ENCODE measurements at regions not wholly inside any gene's neighbourhood (a gene's known extent, or its start where the extent isn't known, plus 50 kb on each side); places are given as distances from the start of the nearest gene placed in this dataset.
A peak's percentile ranks its signal among the peaks of the same experiment; 100 is the strongest.

GRCh38 chr18:6558446-6559156 is 143.9 kb upstream of the L3MBTL4 start:
- no peak overlapping the region for H3K27ac ChIP-seq (ENCODE audit: low read length)
- DNase-seq (no peak), ATAC-seq (peak; percentile 23 to 45)
- no peaks in the 10 kb centered on the region for H3K27me3 ChIP-seq (ENCODE audit: control insufficient read depth, insufficient read depth)
- H3K4me3 ChIP-seq (ENCODE audit: low read length) = no peak overlapping the region
- intact Hi-C loops (cut with DNase I) = no loop called here
- no peaks in the 10 kb centered on the region for H3K9me3 ChIP-seq (ENCODE audit: control insufficient read depth, low read length)
- WGBS = 54% methylated on average over 7 of the region's 7 CpGs
- H3K4me1 ChIP-seq (ENCODE audit: control insufficient read depth, insufficient read depth, low read length) = no peaks in the 10 kb centered on the region

- Histone ChIP-seq H3K4me3 (ENCODE audit: low read length) (no peak overlapping the region), H3K9me3 (ENCODE audit: control insufficient read depth, low read length) (no peaks in the 10 kb centered on the region), H3K27me3 (ENCODE audit: control insufficient read depth, insufficient read depth) (no peaks in the 10 kb centered on the region), H3K4me1 (ENCODE audit: control insufficient read depth, insufficient read depth, low read length) (no peaks in the 10 kb centered on the region), H3K27ac (ENCODE audit: low read length) (no peak overlapping the region)
- ATAC-seq (no peak), DNase-seq (no peak)
- intact Hi-C loops (cut with DNase I) = no loop called here
- WGBS = 62% methylated on average over 1 of the region's 1 CpG
These were observed 144.6 kb upstream of the L3MBTL4 start for GRCh38 chr18:6559296-6559695.

GRCh38 chr18:6561016-6561415 is 146.3 kb upstream of the L3MBTL4 start:
- WGBS = 78% methylated on average over 9 of the region's 9 CpGs
- DNase-seq (no peak), ATAC-seq (peak in 1 of 2 donors; percentile 30)
- Histone ChIP-seq H3K4me1 (ENCODE audit: control insufficient read depth, insufficient read depth, low read length) (no peaks in the 10 kb centered on the region), H3K27me3 (ENCODE audit: control insufficient read depth, insufficient read depth) (no peaks in the 10 kb centered on the region), H3K27ac (ENCODE audit: low read length) (no peak overlapping the region), H3K9me3 (ENCODE audit: control insufficient read depth, low read length) (no peaks in the 10 kb centered on the region), H3K4me3 (ENCODE audit: low read length) (no peak overlapping the region)
- intact Hi-C loops (cut with DNase I) = no loop called here

- H3K4me1 ChIP-seq (ENCODE audit: control insufficient read depth, insufficient read depth, low read length) = no peaks in the 10 kb centered on the region
- 54% methylated on average over 6 of the region's 6 CpGs for WGBS
- H3K9me3 ChIP-seq (ENCODE audit: control insufficient read depth, low read length) = no peaks in the 10 kb centered on the region
- DNase-seq (peak; percentile 77 to 88 (median 77)), ATAC-seq (peak; percentile 83 to 92)
- H3K27me3 ChIP-seq (ENCODE audit: control insufficient read depth, insufficient read depth) = no peaks in the 10 kb centered on the region
- intact Hi-C loops (cut with DNase I) = no loop called here
- no peak overlapping the region for H3K4me3 ChIP-seq (ENCODE audit: low read length)
- H3K27ac ChIP-seq (ENCODE audit: low read length) = no peak overlapping the region
These were observed 146.7 kb upstream of the L3MBTL4 start for GRCh38 chr18:6561420-6561861.

- H3K4me3 ChIP-seq (ENCODE audit: low read length) = no peak overlapping the region
- no peaks in the 10 kb centered on the region for H3K4me1 ChIP-seq (ENCODE audit: control insufficient read depth, insufficient read depth, low read length)
- DNase-seq (no peak), ATAC-seq (no peak)
- no peak overlapping the region for H3K27ac ChIP-seq (ENCODE audit: low read length)
- H3K27me3 ChIP-seq (ENCODE audit: control insufficient read depth, insufficient read depth) = no peaks in the 10 kb centered on the region
- WGBS = 84% methylated on average over 8 of the region's 8 CpGs
- intact Hi-C loops (cut with DNase I) = no loop called here
- H3K9me3 ChIP-seq (ENCODE audit: control insufficient read depth, low read length) = no peaks in the 10 kb centered on the region
These were observed 147.2 kb upstream of the L3MBTL4 start for GRCh38 chr18:6561862-6562291.

- Histone ChIP-seq H3K4me3 (ENCODE audit: low read length) (no peak overlapping the region), H3K27ac (ENCODE audit: low read length) (no peak overlapping the region), H3K27me3 (ENCODE audit: control insufficient read depth, insufficient read depth) (no peaks in the 10 kb centered on the region), H3K9me3 (ENCODE audit: control insufficient read depth, low read length) (no peaks in the 10 kb centered on the region), H3K4me1 (ENCODE audit: control insufficient read depth, insufficient read depth, low read length) (no peaks in the 10 kb centered on the region)
- no peak for ATAC-seq
- 81% methylated on average over 1 of the region's 1 CpG for WGBS
- DNase-seq = no peak
- intact Hi-C loops (cut with DNase I) = no loop called here
These were observed 149.2 kb upstream of the L3MBTL4 start for GRCh38 chr18:6563896-6564295.

GRCh38 chr18:6564950-6565814 is 150.5 kb upstream of the L3MBTL4 start:
- intact Hi-C loops (cut with DNase I) = no loop called here

GRCh38 chr18:6565815-6566081 is 151.0 kb upstream of the L3MBTL4 start:
- no peak for DNase-seq
- no peak for ATAC-seq
- Histone ChIP-seq H3K4me1 (ENCODE audit: control insufficient read depth, insufficient read depth, low read length) (no peaks in the 10 kb centered on the region), H3K27me3 (ENCODE audit: control insufficient read depth, insufficient read depth) (no peaks in the 10 kb centered on the region), H3K4me3 (ENCODE audit: low read length) (no peak overlapping the region), H3K9me3 (ENCODE audit: control insufficient read depth, low read length) (no peaks in the 10 kb centered on the region), H3K27ac (ENCODE audit: low read length) (no peak overlapping the region)
- intact Hi-C loops (cut with DNase I) = no loop called here
- 81% methylated on average over 2 of the region's 2 CpGs for WGBS

More at GRCh38 chr18:6564950-6565814, 150.5 kb upstream of the L3MBTL4 start:
- H3K27me3 ChIP-seq (ENCODE audit: control insufficient read depth, insufficient read depth) = no peaks in the 10 kb centered on the region
- DNase-seq (no peak), ATAC-seq (no peak)
- WGBS = 88% methylated on average over 4 of the region's 4 CpGs
- H3K4me3 ChIP-seq (ENCODE audit: low read length) = no peak overlapping the region
- no peaks in the 10 kb centered on the region for H3K4me1 ChIP-seq (ENCODE audit: control insufficient read depth, insufficient read depth, low read length)
- no peaks in the 10 kb centered on the region for H3K9me3 ChIP-seq (ENCODE audit: control insufficient read depth, low read length)
- H3K27ac ChIP-seq (ENCODE audit: low read length) = no peak overlapping the region

GRCh38 chr18:6566338-6566911 is 151.7 kb upstream of the L3MBTL4 start:
- no peaks in the 10 kb centered on the region for H3K4me1 ChIP-seq (ENCODE audit: control insufficient read depth, insufficient read depth, low read length)
- H3K27me3 ChIP-seq (ENCODE audit: control insufficient read depth, insufficient read depth) = no peaks in the 10 kb centered on the region
- intact Hi-C loops (cut with DNase I) = no loop called here
- ATAC-seq = no peak
- H3K27ac ChIP-seq (ENCODE audit: low read length) = no peak overlapping the region
- H3K4me3 ChIP-seq (ENCODE audit: low read length) = no peak overlapping the region
- no peak for DNase-seq
- whole genome bisulfite sequencing = 71% methylated on average over 3 of the region's 3 CpGs
- no peaks in the 10 kb centered on the region for H3K9me3 ChIP-seq (ENCODE audit: control insufficient read depth, low read length)

- WGBS = 51% methylated on average over 2 of the region's 2 CpGs
- no peak overlapping the region for H3K4me3 ChIP-seq (ENCODE audit: low read length)
- ATAC-seq (no peak), DNase-seq (no peak)
- H3K27ac ChIP-seq (ENCODE audit: low read length) = no peak overlapping the region
- H3K9me3 ChIP-seq (ENCODE audit: control insufficient read depth, low read length) = no peaks in the 10 kb centered on the region
- intact Hi-C loops (cut with DNase I) = no loop called here
- no peaks in the 10 kb centered on the region for H3K4me1 ChIP-seq (ENCODE audit: control insufficient read depth, insufficient read depth, low read length)
- H3K27me3 ChIP-seq (ENCODE audit: control insufficient read depth, insufficient read depth) = no peaks in the 10 kb centered on the region
These were observed 155.1 kb upstream of the L3MBTL4 start for GRCh38 chr18:6569813-6570212.

GRCh38 chr18:6570581-6571238 is 156.0 kb upstream of the L3MBTL4 start:
- no peaks in the 10 kb centered on the region for H3K9me3 ChIP-seq (ENCODE audit: control insufficient read depth, low read length)
- WGBS = 86% methylated on average over 4 of the region's 4 CpGs
- no peaks in the 10 kb centered on the region for H3K4me1 ChIP-seq (ENCODE audit: control insufficient read depth, insufficient read depth, low read length)
- no peak overlapping the region for H3K4me3 ChIP-seq (ENCODE audit: low read length)
- no peak for DNase-seq
- H3K27me3 ChIP-seq (ENCODE audit: control insufficient read depth, insufficient read depth) = no peaks in the 10 kb centered on the region
- intact Hi-C loops (cut with DNase I) = no loop called here
- ATAC-seq = no peak
- no peak overlapping the region for H3K27ac ChIP-seq (ENCODE audit: low read length)
